Stimulated activated CD8-positive, alpha-beta memory T cell treated with anti-CD3 and anti-CD28 coated beads, Interleukin-12 subunit alpha, Interleukin-12 subunit beta, amount 100 ng/mL, for 24 hours (primary cell): ENCODE measurements at regions not wholly inside any gene's neighbourhood (a gene's known extent, or its start where the extent isn't known, plus 50 kb on each side); places are given as distances from the start of the nearest gene placed in this dataset.

Experiments used
- DNase-seq: peaks from one replicate; pipeline ENCODE4 v3.0.0-alpha.2; 2020; ENCODE audit errors: extremely low read depth

GRCh38 chr2:196390243-196391148, 219.1 kb upstream of the STK17B start:
- no peak for DNase-seq

- no peak for DNase-seq
These were observed 219.7 kb upstream of the STK17B start for GRCh38 chr2:196391149-196391479.

GRCh38 chr2:196399096-196399495, 227.7 kb upstream of the STK17B start:
- no peak for DNase-seq

- no peak for DNase-seq
These were observed 228.6 kb upstream of the STK17B start for GRCh38 chr2:196399722-196400691.

- DNase-seq = no peak
These were observed 232.1 kb upstream of the STK17B start for GRCh38 chr2:196403471-196403870.

GRCh38 chr2:196404276-196404675, 232.9 kb upstream of the STK17B start:
- DNase-seq = no peak

GRCh38 chr2:196407675-196408264, 231.7 kb upstream of the CCDC150 start:
- no peak for DNase-seq

GRCh38 chr2:196409376-196409775, 230.1 kb upstream of the CCDC150 start:
- no peak for DNase-seq

GRCh38 chr2:196410008-196410407, 229.5 kb upstream of the CCDC150 start:
- no peak for DNase-seq

GRCh38 chr2:196413821-196414274, 225.7 kb upstream of the CCDC150 start:
- DNase-seq = no peak

- no peak for DNase-seq
These were observed 224.1 kb upstream of the CCDC150 start for GRCh38 chr2:196415384-196415783.

GRCh38 chr2:196420143-196420542, 219.4 kb upstream of the CCDC150 start:
- DNase-seq = no peak

GRCh38 chr2:196421880-196422279, 217.6 kb upstream of the CCDC150 start:
- no peak for DNase-seq

- no peak for DNase-seq
These were observed 217.2 kb upstream of the CCDC150 start for GRCh38 chr2:196422361-196422760.

GRCh38 chr2:196426122-196426521, 213.4 kb upstream of the CCDC150 start:
- DNase-seq = no peak

GRCh38 chr2:196427986-196428634, 211.4 kb upstream of the CCDC150 start:
- DNase-seq = no peak

GRCh38 chr2:196431076-196431475, 208.4 kb upstream of the CCDC150 start:
- DNase-seq = no peak

- DNase-seq = no peak
These were observed 207.6 kb upstream of the CCDC150 start for GRCh38 chr2:196431957-196432356.

- DNase-seq = no peak
These were observed 206.4 kb upstream of the CCDC150 start for GRCh38 chr2:196433116-196433515.

- DNase-seq = no peak
These were observed 205.3 kb upstream of the CCDC150 start for GRCh38 chr2:196434217-196434616.

- no peak for DNase-seq
These were observed 204.3 kb upstream of the CCDC150 start for GRCh38 chr2:196435189-196435588.

- DNase-seq = no peak
These were observed 201.9 kb upstream of the CCDC150 start for GRCh38 chr2:196437626-196438025.
